Cardiac fibroblast (primary cell): ENCODE measurements at regions not wholly inside any gene's neighbourhood (a gene's known extent, or its start where the extent isn't known, plus 50 kb on each side); places are given as distances from the start of the nearest gene placed in this dataset.

Experiments
- DNase-seq, 2 donors: peaks; one replicate each; pipeline versions ENCODE4 v3.0.0 to v3.0.0-alpha.2; 2010; ENCODE audit warnings: low read depth in 2 of 2
- H3K4me3 ChIP-seq, 2 donors: replicated peaks in 1 of 2; 1 replicate in 1 of 2; 2 replicates in 1 of 2; pipeline ENCODE4 v1.5.1; 2011; ENCODE audit warnings: low read depth in 2 of 2, low read length in 2 of 2, mild to moderate bottlenecking in 2 of 2, moderate library complexity in 1 of 2
- CTCF ChIP-seq: IDR thresholded peaks from one replicate; pipeline ENCODE4 v1.5.1; 2011; ENCODE audit warnings: low read depth, mild to moderate bottlenecking, low read length, inconsistent platforms

GRCh38 chr14:87087881-87088280 lies 905.1 kb downstream of the GALC start:
- H3K4me3 ChIP-seq: no peak overlapping the region
- no peak for DNase-seq
- TF ChIP-seq CTCF: no peak

- TF ChIP-seq CTCF: no peak
- DNase-seq: no peak
- H3K4me3 ChIP-seq: no peak overlapping the region
Observed at GRCh38 chr14:87084908-87085307, 908.1 kb downstream of the GALC start.

- TF ChIP-seq CTCF: no peak
- DNase-seq: no peak
Observed at GRCh38 chr14:87082917-87083316, 910.1 kb downstream of the GALC start.

GRCh38 chr14:87081004-87081403 lies 912.0 kb downstream of the GALC start:
- no peak overlapping the region for H3K4me3 ChIP-seq
- no peak for TF ChIP-seq CTCF
- DNase-seq: no peak

More at GRCh38 chr14:87082917-87083316, 910.1 kb downstream of the GALC start:
- H3K4me3 ChIP-seq: no peak overlapping the region

GRCh38 chr14:87080146-87080545 lies 912.8 kb downstream of the GALC start:
- TF ChIP-seq CTCF: no peak
- no peak overlapping the region for H3K4me3 ChIP-seq
- DNase-seq: no peak

- no peak for TF ChIP-seq CTCF
- no peak for DNase-seq
- no peak overlapping the region for H3K4me3 ChIP-seq
Observed at GRCh38 chr14:87079416-87079815, 913.6 kb downstream of the GALC start.

GRCh38 chr14:87076922-87077321 lies 916.1 kb downstream of the GALC start:
- H3K4me3 ChIP-seq: no peak overlapping the region
- TF ChIP-seq CTCF: no peak
- no peak for DNase-seq
